GM10266 (cell line): ENCODE measurements at regions not wholly inside any gene's neighbourhood (a gene's known extent, or its start where the extent isn't known, plus 50 kb on each side); places are given as distances from the start of the nearest gene placed in this dataset.
"Not testable (repeated sequence)": the region's sequence is repeated elsewhere in the genome, so short reads cannot be mapped to it uniquely, and the experiment has no call there.

Experiments
- DNase-seq: peaks from one replicate; pipeline ENCODE4 v3.0.0; 2012; ENCODE audit errors: extremely low spot score
- CTCF ChIP-seq: IDR thresholded peaks from 2 replicates; pipeline ENCODE4 v1.5.1; 2012; ENCODE audit warnings: mild to moderate bottlenecking, low read depth; ENCODE audit not compliant: control insufficient read depth, insufficient read depth; ENCODE audit errors: missing control alignments

GRCh38 chr7:82669141-82669540 lies 225.6 kb upstream of the CACNA2D1 start:
- TF ChIP-seq CTCF = no peak
- DNase-seq = no peak

GRCh38 chr7:82668676-82669075 lies 225.1 kb upstream of the CACNA2D1 start:
- no peak for DNase-seq
- no peak for TF ChIP-seq CTCF

GRCh38 chr7:82665966-82666507 lies 222.5 kb upstream of the CACNA2D1 start:
- no peak for DNase-seq

GRCh38 chr7:82655965-82656364 lies 212.4 kb upstream of the CACNA2D1 start:
- no peak for DNase-seq

More at GRCh38 chr7:82665966-82666507, 222.5 kb upstream of the CACNA2D1 start:
- no peak for TF ChIP-seq CTCF

GRCh38 chr7:82650095-82650494 lies 206.5 kb upstream of the CACNA2D1 start:
- DNase-seq = not testable (repeated sequence)

More at GRCh38 chr7:82655965-82656364, 212.4 kb upstream of the CACNA2D1 start:
- no peak for TF ChIP-seq CTCF

- TF ChIP-seq CTCF = no peak
- DNase-seq = no peak
Observed at GRCh38 chr7:82633592-82633991, 190.0 kb upstream of the CACNA2D1 start.

GRCh38 chr7:82631998-82632397 lies 188.4 kb upstream of the CACNA2D1 start:
- no peak for TF ChIP-seq CTCF
- DNase-seq = no peak

GRCh38 chr7:82629583-82629982 lies 186.0 kb upstream of the CACNA2D1 start:
- no peak for TF ChIP-seq CTCF
- no peak for DNase-seq
